IMR-90 (cell line): ENCODE measurements at regions not wholly inside any gene's neighbourhood (a gene's known extent, or its start where the extent isn't known, plus 50 kb on each side); places are given as distances from the start of the nearest gene placed in this dataset.

Source experiments
- ATAC-seq: fragments of 200-7000 bp; cut with Tn5 transposase; 2 replicates; pipeline ENCODE4 v1.9.1; 2020; ENCODE audit warnings: low read depth, mild to moderate bottlenecking, moderate library complexity
- BruUV-seq: library from RNA; stranded (reverse); fragments of 400-500 nt; replicated peaks from 2 replicates; lab custom pipeline; 2021; lab: Mats Ljungman, UMichigan
- CTCF ChIA-PET: fragments of 300-600 bp; formaldehyde crosslinking; extraction: SDS; loops from one replicate; lab custom pipeline; 2021; ENCODE audit warnings: antibody characterized with exemption; lab: Yijun Ruan, JAX
- POLR2A ChIA-PET: fragments of 300-600 bp; sonication (Branson Sonifier 250); formaldehyde crosslinking; loops from one replicate; lab custom pipeline; 2022; ENCODE audit warnings: antibody characterized with exemption; ENCODE audit not compliant: unreplicated experiment; lab: Charles Lee
- DNase-seq: peaks from one replicate; pipeline ENCODE4 v3.0.0; 2013
- H2AFZ ChIP-seq: replicated peaks from 2 replicates; pipeline ENCODE3; 2013; ENCODE audit warnings: low read length, mild to moderate bottlenecking; ENCODE audit not compliant: poor library complexity
- H2AK5ac ChIP-seq: 2 replicates; pipeline ENCODE4 v1.6.1; 2013; ENCODE audit warnings: low read depth, low read length, inconsistent platforms
- H2AK9ac ChIP-seq: replicated peaks from 2 replicates; pipeline ENCODE3; 2013; ENCODE audit warnings: mild to moderate bottlenecking, low read depth, low read length, moderate library complexity; ENCODE audit not compliant: poor library complexity
- H2BK120ac ChIP-seq: 2 replicates; pipeline ENCODE4 v1.6.1; 2013; ENCODE audit warnings: low read depth, low read length, inconsistent platforms
- H2BK15ac ChIP-seq: 3 replicates; pipeline ENCODE4 v1.6.1; 2013; ENCODE audit warnings: low read depth, low read length, inconsistent platforms
- H2BK20ac ChIP-seq: 2 replicates; pipeline ENCODE4 v1.6.1; 2013; ENCODE audit warnings: low read depth, mild to moderate bottlenecking, inconsistent platforms, low read length, moderate library complexity
- H2BK5ac ChIP-seq: 2 replicates; pipeline ENCODE4 v1.6.1; 2013; ENCODE audit warnings: mild to moderate bottlenecking, low read depth, low read length, inconsistent platforms; ENCODE audit not compliant: poor library complexity, severe bottlenecking
- H3K14ac ChIP-seq: replicated peaks from 2 replicates; pipeline ENCODE4 v1.6.1; 2013; ENCODE audit warnings: low read depth, low read length, inconsistent platforms
- H3K18ac ChIP-seq: 2 replicates; pipeline ENCODE4 v1.6.1; 2013; ENCODE audit warnings: low read depth, low read length, control low read depth
- H3K23ac ChIP-seq: 2 replicates; pipeline ENCODE4 v1.6.1; 2013; ENCODE audit warnings: low read depth, low read length, inconsistent platforms
- H3K27ac ChIP-seq: 2 replicates; pipeline ENCODE4 v1.5.1; 2013; ENCODE audit warnings: mild to moderate bottlenecking, control low read depth, low read length; ENCODE audit not compliant: insufficient read depth
- H3K27me3 ChIP-seq: 2 replicates; pipeline ENCODE4 v1.6.1; 2013; ENCODE audit warnings: low read length; ENCODE audit not compliant: control insufficient read depth, insufficient read depth
- H3K36me3 ChIP-seq: 2 replicates; pipeline ENCODE4 v1.6.1; 2013; ENCODE audit warnings: low read length, mixed read lengths; ENCODE audit not compliant: control insufficient read depth, insufficient read depth
- H3K4ac ChIP-seq: 2 replicates; pipeline ENCODE4 v1.6.1; 2013; ENCODE audit warnings: low read depth, low read length, inconsistent platforms
- H3K4me1 ChIP-seq: 2 replicates; pipeline ENCODE4 v1.6.1; 2013; ENCODE audit warnings: low read length, mixed read lengths; ENCODE audit not compliant: control insufficient read depth, insufficient read depth
- H3K4me2 ChIP-seq: 2 replicates; pipeline ENCODE4 v1.6.1; 2013; ENCODE audit warnings: low read depth, mild to moderate bottlenecking, control low read depth, low read length, moderate library complexity
- H3K4me3 ChIP-seq: 2 replicates; pipeline ENCODE4 v1.5.1; 2013; ENCODE audit warnings: low read depth, mild to moderate bottlenecking, control low read depth, low read length, moderate library complexity; ENCODE audit not compliant: insufficient read depth
- H3K56ac ChIP-seq: 2 replicates; pipeline ENCODE4 v1.6.1; 2013; ENCODE audit warnings: low read length, inconsistent platforms; ENCODE audit not compliant: insufficient read depth; ENCODE audit errors: extremely low read depth
- H3K79me1 ChIP-seq, 2 experiments: 2 replicates each; pipeline ENCODE4 v1.6.1; 2013; ENCODE audit warnings: low read length in 2 of 2, inconsistent platforms in 1 of 2, low read depth in 1 of 2
- H3K9ac ChIP-seq: 2 replicates; pipeline ENCODE4 v1.6.1; 2013; ENCODE audit warnings: low read depth, low read length, control low read depth
- H3K9me1 ChIP-seq: 2 replicates; pipeline ENCODE4 v1.6.1; 2013; ENCODE audit warnings: low read length, inconsistent platforms; ENCODE audit not compliant: insufficient read depth
- H3K9me3 ChIP-seq: 2 replicates; pipeline ENCODE4 v1.6.1; 2013; ENCODE audit warnings: low read length; ENCODE audit not compliant: control insufficient read depth, insufficient read depth
- H4K20me1 ChIP-seq: 2 replicates; pipeline ENCODE4 v1.6.1; 2013; ENCODE audit warnings: low read length, inconsistent platforms; ENCODE audit not compliant: insufficient read depth
- H4K5ac ChIP-seq: 2 replicates; pipeline ENCODE4 v1.6.1; 2013; ENCODE audit warnings: mild to moderate bottlenecking, low read depth, low read length, control low read depth
- H4K8ac ChIP-seq, 2 experiments: 2 replicates each; pipeline ENCODE4 v1.6.1; 2013; ENCODE audit warnings: low read depth in 2 of 2, low read length in 2 of 2, control low read depth in 1 of 2, inconsistent platforms in 1 of 2
- H4K91ac ChIP-seq: 2 replicates; pipeline ENCODE4 v1.6.1; 2013; ENCODE audit warnings: low read depth, low read length, inconsistent platforms; ENCODE audit not compliant: insufficient read depth
- BHLHE40 ChIP-seq: fragments of 150-350 bp; IDR thresholded peaks from 2 replicates; pipeline ENCODE4 v1.6.1; 2016; ENCODE audit warnings: mild to moderate bottlenecking, low read depth, low read length
- CEBPB ChIP-seq: IDR thresholded peaks from 2 replicates; pipeline ENCODE4 v1.6.1; 2012; ENCODE audit warnings: low read depth, low read length, improper control_type of control experiment
- CHD1 ChIP-seq: IDR thresholded peaks from 2 replicates; pipeline ENCODE4 v1.6.1; 2012; ENCODE audit warnings: low read depth, low read length, improper control_type of control experiment
- CTCF ChIP-seq: conservative IDR thresholded peaks from 2 replicates; pipeline ENCODE4 v1.5.1; 2012; ENCODE audit warnings: mild to moderate bottlenecking, low read depth, low read length, improper control_type of control experiment
- ELK1 ChIP-seq: fragments of 150-350 bp; IDR thresholded peaks from 2 replicates; pipeline ENCODE4 v1.6.1; 2016; ENCODE audit warnings: low read depth, mild to moderate bottlenecking, low read length, moderate library complexity, borderline replicate concordance
- FOS ChIP-seq: fragments of 150-350 bp; IDR thresholded peaks from 2 replicates; pipeline ENCODE4 v1.6.1; 2016; ENCODE audit warnings: low read depth, low read length
- MAFK ChIP-seq: IDR thresholded peaks from 2 replicates; pipeline ENCODE4 v1.6.1; 2012; ENCODE audit warnings: low read depth, low read length, improper control_type of control experiment
- MAZ ChIP-seq: IDR thresholded peaks from 2 replicates; pipeline ENCODE4 v1.6.1; 2012; ENCODE audit warnings: low read depth, mild to moderate bottlenecking, low read length, improper control_type of control experiment, moderate library complexity, borderline replicate concordance
- MXI1 ChIP-seq: IDR thresholded peaks from 2 replicates; pipeline ENCODE4 v1.6.1; 2012; ENCODE audit warnings: low read depth, mild to moderate bottlenecking, low read length, moderate library complexity, borderline replicate concordance
- NFE2L2 ChIP-seq: fragments of 150-350 bp; IDR thresholded peaks from 2 replicates; pipeline ENCODE4 v1.6.1; 2016; ENCODE audit warnings: low read depth, mild to moderate bottlenecking, low read length
- POLR2A ChIP-seq: IDR thresholded peaks from 2 replicates; pipeline ENCODE4 v1.6.1; 2012; ENCODE audit warnings: mild to moderate bottlenecking, low read depth, low read length
- RAD21 ChIP-seq: IDR thresholded peaks from 2 replicates; pipeline ENCODE4 v1.6.1; 2012; ENCODE audit warnings: low read length, improper control_type of control experiment
- RCOR1 ChIP-seq: IDR thresholded peaks from 2 replicates; pipeline ENCODE4 v1.6.1; 2012; ENCODE audit warnings: mild to moderate bottlenecking, low read length, improper control_type of control experiment; ENCODE audit not compliant: insufficient replicate concordance
- RFX5 ChIP-seq: IDR thresholded peaks from 2 replicates; pipeline ENCODE4 v1.8.0; 2012; ENCODE audit warnings: low read depth, mild to moderate bottlenecking, low read length, moderate library complexity
- SMC3 ChIP-seq: fragments of 150-350 bp; IDR thresholded peaks from 2 replicates; pipeline ENCODE4 v1.6.1; 2016; ENCODE audit warnings: low read depth, mild to moderate bottlenecking, antibody characterized with exemption, low read length, moderate library complexity
- USF2 ChIP-seq: fragments of 150-350 bp; IDR thresholded peaks from 2 replicates; pipeline ENCODE4 v1.6.1; 2017; ENCODE audit warnings: mild to moderate bottlenecking, antibody characterized with exemption, low read length, low read depth
- whole genome bisulfite sequencing, 2 experiments: methylation state at CpG; one replicate each; pipeline versions ENCODE4 v1.1.5 to v1.1.7; 2013; ENCODE audit warnings: missing lambda C conversion rate in 2 of 2; ENCODE audit not compliant: insufficient read length in 1 of 2; ENCODE audit errors: extremely low coverage in 2 of 2; 5-methylcytosine and 5-hydroxymethylcytosine counted together
- dilution Hi-C: fragments of 300-500 bp; cut with HindIII; formaldehyde crosslinking; loops from one replicate; pipeline ENCODE4 v1.14.3; 2018; ENCODE audit warnings: low sequenced_read_pairs; ENCODE audit not compliant: unreplicated experiment
- in situ Hi-C: fragments of 300-500 bp; cut with MboI; formaldehyde crosslinking; loops from 3 replicates; pipeline ENCODE4 v1.14.3; 2019; ENCODE audit warnings: low sequenced_read_pairs, inconsistent platforms, mixed read lengths
- intact Hi-C: fragments of 100-400 bp; cut with micrococcal nuclease; formaldehyde crosslinking; loops from 2 replicates; pipeline ENCODE4 v1.10.0; 2022

- dilution Hi-C loops (no loop called here), in situ Hi-C loops (no loop called here), intact Hi-C loops (no loop called here)
- CTCF ChIA-PET = interaction anchor here (1.0 kb wide), 1 partner anchor 9 kb away, joined by 3 read pairs; no protein-coding TSS in a partner anchor
- Histone ChIP-seq H3K36me3 (no peaks in the 10 kb centered on the region), H3K79me1 (no peaks in the 10 kb centered on the region), H2AFZ (no peak overlapping the region), H3K9me1 (no peaks in the 10 kb centered on the region), H3K27ac (no peak overlapping the region), H4K91ac (no peak overlapping the region), H3K14ac (no peak overlapping the region), H3K9me3 (no peaks in the 10 kb centered on the region), H3K18ac (no peak overlapping the region), H3K4me1 (no peaks in the 10 kb centered on the region), H4K5ac (no peak overlapping the region), H2BK5ac (no peak overlapping the region), H2BK20ac (no peak overlapping the region), H3K4ac (no peak overlapping the region), H2AK5ac (no peak overlapping the region), H2BK120ac (no peak overlapping the region), H3K27me3 (no peaks in the 10 kb centered on the region), H3K56ac (no peak overlapping the region), H3K9ac (no peak overlapping the region), H4K20me1 (no peaks in the 10 kb centered on the region), H2BK15ac (no peak overlapping the region), H4K8ac (no peak overlapping the region), H3K23ac (no peak overlapping the region), H3K4me3 (no peak overlapping the region), H2AK9ac (no peak overlapping the region), H3K4me2 (no peak overlapping the region)
- BruUV-seq = no TSS peak
- POLR2A ChIA-PET = no interaction called here
- TF ChIP-seq POLR2A (no peak), FOS (no peak), NFE2L2 (no peak), USF2 (no peak), MAZ (no peak), RFX5 (no peak), MAFK (no peak), CTCF (no peak), CHD1 (no peak), MXI1 (no peak), SMC3 (no peak), ELK1 (no peak), RCOR1 (no peak), RAD21 (no peak), CEBPB (no peak), BHLHE40 (no peak)
- ATAC-seq (no peak), DNase-seq (no peak)
- WGBS, 2 experiments = 97% methylated on average over 5 of the region's 19 CpGs; no CpG with 5 or more reads in 1 of the 2 experiments
These were observed 552.5 kb downstream of the BCKDHB start for GRCh38 chr6:80658926-80659325.
